PFSK-1 (cell line): ENCODE measurements at regions not wholly inside any gene's neighbourhood (a gene's known extent, or its start where the extent isn't known, plus 50 kb on each side); places are given as distances from the start of the nearest gene placed in this dataset.

Experiments used
- FOXP2 ChIP-seq: optimal IDR thresholded peaks from 2 replicates; pipeline ENCODE3; 2011; ENCODE audit warnings: borderline replicate concordance, control low read depth, inconsistent platforms; ENCODE audit not compliant: insufficient read depth; ENCODE audit errors: extremely low read length, extremely low read depth
- POLR2AphosphoS5 ChIP-seq: IDR thresholded peaks from 2 replicates; pipeline ENCODE4 v1.6.1; 2012; ENCODE audit warnings: low read depth, mild to moderate bottlenecking, control low read depth, low read length, moderate library complexity
- SIN3A ChIP-seq: IDR thresholded peaks from 2 replicates; pipeline ENCODE4 v1.6.1; 2012; ENCODE audit warnings: mild to moderate bottlenecking, low read length, moderate library complexity, borderline replicate concordance; ENCODE audit not compliant: insufficient read depth
- TAF1 ChIP-seq: IDR thresholded peaks from 2 replicates; pipeline ENCODE4 v1.6.1; 2012; ENCODE audit warnings: low read length, control low read depth, borderline replicate concordance; ENCODE audit not compliant: insufficient read depth
- TF ChIP-seq, protein P1 (sequence below), 2 experiments: IDR thresholded peaks; 2 replicates each; pipeline versions ENCODE4 v1.6.1 to v1.8.0; 2011 to 2012; ENCODE audit warnings: low read depth in 2 of 2, low read length in 2 of 2, control low read depth in 1 of 2, inconsistent platforms in 1 of 2, mild to moderate bottlenecking in 1 of 2, moderate library complexity in 1 of 2; ENCODE audit not compliant: insufficient read depth in 1 of 2

DNA sequence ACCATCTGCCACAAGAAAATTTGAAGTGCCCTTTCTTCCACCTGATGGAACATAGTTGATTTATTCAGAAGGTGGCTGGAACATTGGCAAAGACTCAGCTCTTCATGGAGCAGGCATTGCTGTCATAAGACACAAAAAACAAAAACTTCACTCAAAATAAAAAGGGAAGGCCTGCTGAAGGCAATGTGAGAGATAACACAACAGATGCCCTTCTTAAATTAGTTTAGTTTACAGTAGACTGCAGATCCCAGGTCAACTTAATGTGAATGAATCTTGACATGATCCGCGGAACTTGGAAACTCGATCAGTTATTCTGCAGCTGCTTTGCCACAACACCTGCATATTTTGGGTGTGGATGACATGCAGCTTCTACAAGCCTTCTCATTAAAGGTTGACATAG is 159.8 kb upstream of the PLCXD3 start:
- TF ChIP-seq, protein P1, sequence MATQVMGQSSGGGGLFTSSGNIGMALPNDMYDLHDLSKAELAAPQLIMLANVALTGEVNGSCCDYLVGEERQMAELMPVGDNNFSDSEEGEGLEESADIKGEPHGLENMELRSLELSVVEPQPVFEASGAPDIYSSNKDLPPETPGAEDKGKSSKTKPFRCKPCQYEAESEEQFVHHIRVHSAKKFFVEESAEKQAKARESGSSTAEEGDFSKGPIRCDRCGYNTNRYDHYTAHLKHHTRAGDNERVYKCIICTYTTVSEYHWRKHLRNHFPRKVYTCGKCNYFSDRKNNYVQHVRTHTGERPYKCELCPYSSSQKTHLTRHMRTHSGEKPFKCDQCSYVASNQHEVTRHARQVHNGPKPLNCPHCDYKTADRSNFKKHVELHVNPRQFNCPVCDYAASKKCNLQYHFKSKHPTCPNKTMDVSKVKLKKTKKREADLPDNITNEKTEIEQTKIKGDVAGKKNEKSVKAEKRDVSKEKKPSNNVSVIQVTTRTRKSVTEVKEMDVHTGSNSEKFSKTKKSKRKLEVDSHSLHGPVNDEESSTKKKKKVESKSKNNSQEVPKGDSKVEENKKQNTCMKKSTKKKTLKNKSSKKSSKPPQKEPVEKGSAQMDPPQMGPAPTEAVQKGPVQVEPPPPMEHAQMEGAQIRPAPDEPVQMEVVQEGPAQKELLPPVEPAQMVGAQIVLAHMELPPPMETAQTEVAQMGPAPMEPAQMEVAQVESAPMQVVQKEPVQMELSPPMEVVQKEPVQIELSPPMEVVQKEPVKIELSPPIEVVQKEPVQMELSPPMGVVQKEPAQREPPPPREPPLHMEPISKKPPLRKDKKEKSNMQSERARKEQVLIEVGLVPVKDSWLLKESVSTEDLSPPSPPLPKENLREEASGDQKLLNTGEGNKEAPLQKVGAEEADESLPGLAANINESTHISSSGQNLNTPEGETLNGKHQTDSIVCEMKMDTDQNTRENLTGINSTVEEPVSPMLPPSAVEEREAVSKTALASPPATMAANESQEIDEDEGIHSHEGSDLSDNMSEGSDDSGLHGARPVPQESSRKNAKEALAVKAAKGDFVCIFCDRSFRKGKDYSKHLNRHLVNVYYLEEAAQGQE (IDR thresholded peaks at IDR 0.05; ENCODE audit: insufficient read depth in 1 of 2, low read depth in 2 of 2, low read length in 2 of 2), result no peak
- TF ChIP-seq POLR2AphosphoS5, result no peak
- TF ChIP-seq SIN3A, result no peak
- no peak for TF ChIP-seq TAF1
- no peak for TF ChIP-seq FOXP2
